GM23338 (cell line): ENCODE measurements at regions not wholly inside any gene's neighbourhood (a gene's known extent, or its start where the extent isn't known, plus 50 kb on each side); places are given as distances from the start of the nearest gene placed in this dataset.

Experiments
- ATAC-seq: fragments of 200-7000 bp; cut with Tn5 transposase; 3 replicates; pipeline ENCODE4 v1.9.1; 2020
- DNase-seq: peaks from one replicate; pipeline ENCODE4 v3.0.0-alpha.2; 2015; ENCODE audit warnings: low spot score
- H2AFZ ChIP-seq: fragments of 200-600 bp; sonication (generic); 2 replicates; pipeline ENCODE4 v1.8.0; 2016; ENCODE audit warnings: antibody characterized with exemption, mild to moderate bottlenecking, moderate library complexity
- H3F3A ChIP-seq: fragments of 200-600 bp; sonication (generic); replicated peaks from 2 replicates; pipeline ENCODE4 v1.8.0; 2017; ENCODE audit warnings: antibody characterized with exemption, mixed run types, low read depth
- H3K27ac ChIP-seq: fragments of 200-600 bp; sonication (generic); 2 replicates; pipeline ENCODE4 v1.6.1; 2016; ENCODE audit warnings: low read depth
- H3K27me3 ChIP-seq: fragments of 200-600 bp; sonication (generic); 2 replicates; pipeline ENCODE4 v1.8.0; 2016; ENCODE audit warnings: mild to moderate bottlenecking, mixed run types, moderate library complexity; ENCODE audit not compliant: insufficient read depth
- H3K36me3 ChIP-seq: fragments of 200-600 bp; sonication (generic); 2 replicates; pipeline ENCODE4 v1.8.0; 2016; ENCODE audit warnings: mild to moderate bottlenecking; ENCODE audit not compliant: insufficient read depth
- H3K4me1 ChIP-seq: fragments of 200-600 bp; sonication (generic); 2 replicates; pipeline ENCODE4 v1.8.0; 2016; ENCODE audit warnings: mild to moderate bottlenecking, moderate library complexity; ENCODE audit not compliant: insufficient read depth
- H3K4me2 ChIP-seq: fragments of 200-600 bp; sonication (generic); 2 replicates; pipeline ENCODE4 v1.7.1; 2017; ENCODE audit warnings: mixed run types
- H3K4me3 ChIP-seq: fragments of 200-600 bp; sonication (generic); 2 replicates; pipeline ENCODE4 v1.6.1; 2016; ENCODE audit warnings: mixed run types
- H3K79me2 ChIP-seq: fragments of 200-600 bp; sonication (generic); replicated peaks from 2 replicates; pipeline ENCODE4 v1.8.0; 2017; ENCODE audit warnings: mild to moderate bottlenecking; ENCODE audit not compliant: insufficient read depth
- H3K9me2 ChIP-seq: fragments of 200-600 bp; sonication (generic); 2 replicates; pipeline ENCODE4 v1.8.0; 2017; ENCODE audit not compliant: insufficient read depth
- H4K20me1 ChIP-seq: fragments of 200-600 bp; sonication (generic); replicated peaks from 2 replicates; pipeline ENCODE4 v1.8.0; 2017; ENCODE audit warnings: mild to moderate bottlenecking; ENCODE audit not compliant: insufficient read depth
- H3K27ac Mint-ChIP-seq: 2 replicates; pipeline ENCODE4 v1.8.0; 2020; ENCODE audit warnings: inconsistent platforms, mild to moderate bottlenecking, moderate library complexity, mixed read lengths
- H3K27me3 Mint-ChIP-seq: 3 replicates; pipeline ENCODE4 v1.8.0; 2022; ENCODE audit warnings: low read depth, mild to moderate bottlenecking, moderate library complexity, mixed read lengths, inconsistent platforms; ENCODE audit not compliant: insufficient read depth, poor library complexity
- H3K36me3 Mint-ChIP-seq: 3 replicates; pipeline ENCODE4 v1.8.0; 2021; ENCODE audit warnings: low read depth, mild to moderate bottlenecking, inconsistent platforms, moderate library complexity, mixed read lengths
- H3K4me1 Mint-ChIP-seq: 3 replicates; pipeline ENCODE4 v1.8.0; 2020; ENCODE audit warnings: mild to moderate bottlenecking, inconsistent platforms, mixed read lengths
- H3K4me3 Mint-ChIP-seq: 3 replicates; pipeline ENCODE4 v1.8.0; 2021; ENCODE audit warnings: moderate library complexity, mild to moderate bottlenecking, inconsistent platforms, mixed read lengths
- H3K9me3 Mint-ChIP-seq: 3 replicates; pipeline ENCODE4 v1.8.0; 2020; ENCODE audit warnings: moderate library complexity, mild to moderate bottlenecking, inconsistent platforms, mixed read lengths
- CREB1 ChIP-seq: fragments of 250-450 bp; sonication (Bioruptor Pico); IDR thresholded peaks from 2 replicates; pipeline ENCODE4 v1.5.0; 2020; ENCODE audit warnings: low read depth, mild to moderate bottlenecking, moderate library complexity
- NANOG ChIP-seq: IDR thresholded peaks from 2 replicates; pipeline ENCODE4 v1.6.1; 2016; ENCODE audit warnings: antibody characterized with exemption, borderline replicate concordance
- POLR2AphosphoS5 ChIP-seq: IDR thresholded peaks from 2 replicates; pipeline ENCODE4 v1.6.1; 2016; ENCODE audit warnings: antibody characterized with exemption, low read depth
- STAT1 ChIP-seq: IDR thresholded peaks from one replicate; pipeline ENCODE4 v1.6.1; 2016; ENCODE audit warnings: antibody characterized with exemption; ENCODE audit not compliant: unreplicated experiment
- TF ChIP-seq, protein P1 (sequence below): fragments of 250-450 bp; sonication (Bioruptor Pico); IDR thresholded peaks from 2 replicates; pipeline ENCODE4 v1.5.0; 2020; ENCODE audit warnings: mild to moderate bottlenecking, moderate library complexity
- TF ChIP-seq, protein P2 (sequence below): IDR thresholded peaks from 2 replicates; pipeline ENCODE4 v1.6.1; 2016; ENCODE audit warnings: antibody characterized with exemption
- TF ChIP-seq, protein P3 (sequence below), 2 experiments: fragments of 200-600 bp in 1 of 2; sonication (generic) in 1 of 2; conservative IDR thresholded peaks; 2 replicates each; pipeline versions ENCODE4 v1.5.1 to v1.6.1; 2016 to 2017; ENCODE audit warnings: antibody characterized with exemption in 2 of 2, low read depth in 2 of 2, mild to moderate bottlenecking in 2 of 2, moderate library complexity in 1 of 2

DNA sequence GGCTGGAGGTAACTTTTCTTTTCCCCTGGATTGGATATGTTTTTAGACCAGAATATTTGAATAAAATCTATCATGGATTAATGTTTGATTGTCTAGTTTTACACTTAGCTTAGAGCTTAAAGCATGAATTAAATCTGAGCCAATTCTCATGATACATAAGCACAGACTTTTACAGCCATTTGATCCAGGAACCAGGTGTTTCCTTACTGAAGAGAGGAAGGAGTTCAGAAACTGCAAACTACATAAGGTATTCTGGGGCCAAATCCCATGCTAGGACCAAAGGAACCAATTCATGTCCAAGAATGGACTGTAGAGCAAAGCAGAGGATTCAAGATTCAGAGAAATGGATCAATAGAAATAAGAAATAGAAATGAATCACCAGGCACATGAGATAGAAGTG lies 360.4 kb upstream of the ZNF608 start (continued):
- TF ChIP-seq, protein P1, sequence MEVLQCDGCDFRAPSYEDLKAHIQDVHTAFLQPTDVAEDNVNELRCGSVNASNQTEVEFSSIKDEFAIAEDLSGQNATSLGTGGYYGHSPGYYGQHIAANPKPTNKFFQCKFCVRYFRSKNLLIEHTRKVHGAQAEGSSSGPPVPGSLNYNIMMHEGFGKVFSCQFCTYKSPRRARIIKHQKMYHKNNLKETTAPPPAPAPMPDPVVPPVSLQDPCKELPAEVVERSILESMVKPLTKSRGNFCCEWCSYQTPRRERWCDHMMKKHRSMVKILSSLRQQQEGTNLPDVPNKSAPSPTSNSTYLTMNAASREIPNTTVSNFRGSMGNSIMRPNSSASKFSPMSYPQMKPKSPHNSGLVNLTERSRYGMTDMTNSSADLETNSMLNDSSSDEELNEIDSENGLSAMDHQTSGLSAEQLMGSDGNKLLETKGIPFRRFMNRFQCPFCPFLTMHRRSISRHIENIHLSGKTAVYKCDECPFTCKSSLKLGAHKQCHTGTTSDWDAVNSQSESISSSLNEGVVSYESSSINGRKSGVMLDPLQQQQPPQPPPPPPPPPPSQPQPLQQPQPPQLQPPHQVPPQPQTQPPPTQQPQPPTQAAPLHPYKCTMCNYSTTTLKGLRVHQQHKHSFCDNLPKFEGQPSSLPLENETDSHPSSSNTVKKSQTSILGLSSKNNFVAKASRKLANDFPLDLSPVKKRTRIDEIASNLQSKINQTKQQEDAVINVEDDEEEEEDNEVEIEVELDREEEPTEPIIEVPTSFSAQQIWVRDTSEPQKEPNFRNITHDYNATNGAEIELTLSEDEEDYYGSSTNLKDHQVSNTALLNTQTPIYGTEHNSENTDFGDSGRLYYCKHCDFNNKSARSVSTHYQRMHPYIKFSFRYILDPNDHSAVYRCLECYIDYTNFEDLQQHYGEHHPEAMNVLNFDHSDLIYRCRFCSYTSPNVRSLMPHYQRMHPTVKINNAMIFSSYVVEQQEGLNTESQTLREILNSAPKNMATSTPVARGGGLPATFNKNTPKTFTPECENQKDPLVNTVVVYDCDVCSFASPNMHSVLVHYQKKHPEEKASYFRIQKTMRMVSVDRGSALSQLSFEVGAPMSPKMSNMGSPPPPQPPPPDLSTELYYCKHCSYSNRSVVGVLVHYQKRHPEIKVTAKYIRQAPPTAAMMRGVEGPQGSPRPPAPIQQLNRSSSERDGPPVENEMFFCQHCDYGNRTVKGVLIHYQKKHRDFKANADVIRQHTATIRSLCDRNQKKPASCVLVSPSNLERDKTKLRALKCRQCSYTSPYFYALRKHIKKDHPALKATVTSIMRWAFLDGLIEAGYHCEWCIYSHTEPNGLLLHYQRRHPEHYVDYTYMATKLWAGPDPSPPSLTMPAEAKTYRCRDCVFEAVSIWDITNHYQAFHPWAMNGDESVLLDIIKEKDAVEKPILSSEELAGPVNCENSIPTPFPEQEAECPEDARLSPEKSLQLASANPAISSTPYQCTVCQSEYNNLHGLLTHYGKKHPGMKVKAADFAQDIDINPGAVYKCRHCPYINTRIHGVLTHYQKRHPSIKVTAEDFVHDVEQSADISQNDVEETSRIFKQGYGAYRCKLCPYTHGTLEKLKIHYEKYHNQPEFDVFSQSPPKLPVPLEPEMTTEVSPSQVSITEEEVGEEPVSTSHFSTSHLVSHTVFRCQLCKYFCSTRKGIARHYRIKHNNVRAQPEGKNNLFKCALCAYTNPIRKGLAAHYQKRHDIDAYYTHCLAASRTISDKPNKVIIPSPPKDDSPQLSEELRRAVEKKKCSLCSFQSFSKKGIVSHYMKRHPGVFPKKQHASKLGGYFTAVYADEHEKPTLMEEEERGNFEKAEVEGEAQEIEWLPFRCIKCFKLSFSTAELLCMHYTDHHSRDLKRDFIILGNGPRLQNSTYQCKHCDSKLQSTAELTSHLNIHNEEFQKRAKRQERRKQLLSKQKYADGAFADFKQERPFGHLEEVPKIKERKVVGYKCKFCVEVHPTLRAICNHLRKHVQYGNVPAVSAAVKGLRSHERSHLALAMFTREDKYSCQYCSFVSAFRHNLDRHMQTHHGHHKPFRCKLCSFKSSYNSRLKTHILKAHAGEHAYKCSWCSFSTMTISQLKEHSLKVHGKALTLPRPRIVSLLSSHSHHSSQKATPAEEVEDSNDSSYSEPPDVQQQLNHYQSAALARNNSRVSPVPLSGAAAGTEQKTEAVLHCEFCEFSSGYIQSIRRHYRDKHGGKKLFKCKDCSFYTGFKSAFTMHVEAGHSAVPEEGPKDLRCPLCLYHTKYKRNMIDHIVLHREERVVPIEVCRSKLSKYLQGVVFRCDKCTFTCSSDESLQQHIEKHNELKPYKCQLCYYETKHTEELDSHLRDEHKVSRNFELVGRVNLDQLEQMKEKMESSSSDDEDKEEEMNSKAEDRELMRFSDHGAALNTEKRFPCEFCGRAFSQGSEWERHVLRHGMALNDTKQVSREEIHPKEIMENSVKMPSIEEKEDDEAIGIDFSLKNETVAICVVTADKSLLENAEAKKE, result no peak
- no peak for TF ChIP-seq CREB1 (CRISPR knock-in tag)
- TF ChIP-seq STAT1, result no peak

DNA sequence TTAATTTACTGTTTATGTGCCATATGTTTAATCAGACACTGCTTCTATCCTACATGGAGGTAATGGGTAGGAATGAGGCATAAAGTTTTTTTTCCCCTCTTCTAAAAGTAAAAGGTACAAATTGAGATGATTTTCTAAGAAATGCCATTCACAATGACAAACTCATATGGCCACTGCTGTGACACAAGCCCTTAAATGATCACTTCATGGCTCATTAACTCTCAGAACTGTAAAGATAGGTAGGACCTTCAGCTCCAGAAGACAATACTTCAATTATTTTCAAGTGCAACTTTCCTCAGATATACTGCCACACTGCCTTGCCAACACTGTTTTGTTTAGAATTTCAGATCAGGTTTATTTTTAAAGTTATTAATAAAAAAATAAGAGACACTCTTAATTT lies 362.9 kb upstream of the ZNF608 start:
- Histone ChIP-seq H3F3A (no peaks in the 10 kb centered on the region), H3K4me2 (no peak overlapping the region), H3K27ac (no peak overlapping the region), H3K27me3 (no peaks in the 10 kb centered on the region), H3K4me3 (no peak overlapping the region), H4K20me1 (no peaks in the 10 kb centered on the region), H3K36me3 (no peaks in the 10 kb centered on the region), H2AFZ (no peak overlapping the region), H3K79me2 (no peaks in the 10 kb centered on the region), H3K9me2 (peaks cover 18% of the 10 kb centered on the region), H3K4me1 (no peaks in the 10 kb centered on the region)
- Mint-ChIP-seq H3K9me3 (no peaks in the 10 kb centered on the region; the same call in 2 of the 3 replicates), H3K4me1 (peaks cover 4% of the 10 kb centered on the region), H3K27me3 (peaks cover 3% of the 10 kb centered on the region), H3K36me3 (peaks cover 6% of the 10 kb centered on the region; the same call in 1 of the 3 replicates), H3K4me3 (no peak overlapping the region), H3K27ac (no peak overlapping the region)
- ATAC-seq, result no peak
- no peak for DNase-seq
- TF ChIP-seq POLR2AphosphoS5, result no peak
- TF ChIP-seq, protein P2, sequence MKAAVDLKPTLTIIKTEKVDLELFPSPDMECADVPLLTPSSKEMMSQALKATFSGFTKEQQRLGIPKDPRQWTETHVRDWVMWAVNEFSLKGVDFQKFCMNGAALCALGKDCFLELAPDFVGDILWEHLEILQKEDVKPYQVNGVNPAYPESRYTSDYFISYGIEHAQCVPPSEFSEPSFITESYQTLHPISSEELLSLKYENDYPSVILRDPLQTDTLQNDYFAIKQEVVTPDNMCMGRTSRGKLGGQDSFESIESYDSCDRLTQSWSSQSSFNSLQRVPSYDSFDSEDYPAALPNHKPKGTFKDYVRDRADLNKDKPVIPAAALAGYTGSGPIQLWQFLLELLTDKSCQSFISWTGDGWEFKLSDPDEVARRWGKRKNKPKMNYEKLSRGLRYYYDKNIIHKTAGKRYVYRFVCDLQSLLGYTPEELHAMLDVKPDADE, result no peak
- TF ChIP-seq, protein P1, result no peak
- TF ChIP-seq, protein P3, sequence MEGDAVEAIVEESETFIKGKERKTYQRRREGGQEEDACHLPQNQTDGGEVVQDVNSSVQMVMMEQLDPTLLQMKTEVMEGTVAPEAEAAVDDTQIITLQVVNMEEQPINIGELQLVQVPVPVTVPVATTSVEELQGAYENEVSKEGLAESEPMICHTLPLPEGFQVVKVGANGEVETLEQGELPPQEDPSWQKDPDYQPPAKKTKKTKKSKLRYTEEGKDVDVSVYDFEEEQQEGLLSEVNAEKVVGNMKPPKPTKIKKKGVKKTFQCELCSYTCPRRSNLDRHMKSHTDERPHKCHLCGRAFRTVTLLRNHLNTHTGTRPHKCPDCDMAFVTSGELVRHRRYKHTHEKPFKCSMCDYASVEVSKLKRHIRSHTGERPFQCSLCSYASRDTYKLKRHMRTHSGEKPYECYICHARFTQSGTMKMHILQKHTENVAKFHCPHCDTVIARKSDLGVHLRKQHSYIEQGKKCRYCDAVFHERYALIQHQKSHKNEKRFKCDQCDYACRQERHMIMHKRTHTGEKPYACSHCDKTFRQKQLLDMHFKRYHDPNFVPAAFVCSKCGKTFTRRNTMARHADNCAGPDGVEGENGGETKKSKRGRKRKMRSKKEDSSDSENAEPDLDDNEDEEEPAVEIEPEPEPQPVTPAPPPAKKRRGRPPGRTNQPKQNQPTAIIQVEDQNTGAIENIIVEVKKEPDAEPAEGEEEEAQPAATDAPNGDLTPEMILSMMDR (conservative IDR thresholded peaks at IDR 0.05; ENCODE audit: low read depth in 2 of 2), result no peak
- TF ChIP-seq NANOG, result no peak
